OCI-LY1 (cell line): ENCODE measurements at regions not wholly inside any gene's neighbourhood (a gene's known extent, or its start where the extent isn't known, plus 50 kb on each side); places are given as distances from the start of the nearest gene placed in this dataset.

Experiments
- CTCF ChIP-seq: fragments of 200-600 bp; sonication (generic), shearing (Covaris generic); IDR thresholded peaks from 2 replicates; pipeline ENCODE4 v1.5.1; 2017; ENCODE audit warnings: mild to moderate bottlenecking, antibody characterized with exemption, low read length, moderate library complexity, mixed read lengths
- EZH2 ChIP-seq: fragments of 200-600 bp; sonication (generic), shearing (Covaris generic); IDR thresholded peaks from 2 replicates; pipeline ENCODE4 v1.8.0; 2017; ENCODE audit warnings: borderline replicate concordance, mixed run types, mild to moderate bottlenecking, antibody characterized with exemption, low read length, moderate library complexity, mixed read lengths

- TF ChIP-seq CTCF (no peak), EZH2 (no peak)
Measured at GRCh38 chr4:149870008-149870407, 54.4 kb upstream of the IQCM start.
